H9 (cell line): ENCODE measurements at regions not wholly inside any gene's neighbourhood (a gene's known extent, or its start where the extent isn't known, plus 50 kb on each side); places are given as distances from the start of the nearest gene placed in this dataset.
A peak's percentile ranks its signal among the peaks of the same experiment; 100 is the strongest.

Experiments
- DNase-seq: peaks from one replicate; pipeline ENCODE4 v3.0.0-alpha.2; 2017
- H2AFZ ChIP-seq: one replicate; pipeline ENCODE4 v1.6.1; 2013; ENCODE audit warnings: mild to moderate bottlenecking, low read length, control low read depth, moderate library complexity
- H2AK5ac ChIP-seq: 2 replicates; pipeline ENCODE4 v1.6.1; 2013; ENCODE audit warnings: low read length, control low read depth, mixed read lengths; ENCODE audit not compliant: insufficient read length
- H2BK120ac ChIP-seq: one replicate; pipeline ENCODE4 v1.6.1; 2013; ENCODE audit warnings: low read depth, mild to moderate bottlenecking, low read length, control low read depth, inconsistent platforms; ENCODE audit not compliant: poor library complexity, severe bottlenecking
- H2BK12ac ChIP-seq: 2 replicates; pipeline ENCODE4 v1.6.1; 2013; ENCODE audit warnings: low read length, control low read depth, mixed read lengths, low read depth; ENCODE audit not compliant: insufficient read length
- H2BK15ac ChIP-seq: 2 replicates; pipeline ENCODE4 v1.6.1; 2013; ENCODE audit warnings: low read depth, low read length, control low read depth
- H2BK20ac ChIP-seq: one replicate; pipeline ENCODE4 v1.6.1; 2013; ENCODE audit warnings: low read depth, mild to moderate bottlenecking, low read length, control low read depth, inconsistent platforms; ENCODE audit not compliant: poor library complexity, severe bottlenecking
- H2BK5ac ChIP-seq: 2 replicates; pipeline ENCODE4 v1.6.1; 2013; ENCODE audit warnings: low read length, control low read depth, mixed read lengths; ENCODE audit not compliant: insufficient read length
- H3K14ac ChIP-seq: 2 replicates; pipeline ENCODE4 v1.6.1; 2013; ENCODE audit warnings: low read length, control low read depth; ENCODE audit not compliant: insufficient read depth
- H3K18ac ChIP-seq: 2 replicates; pipeline ENCODE4 v1.6.1; 2013; ENCODE audit warnings: low read depth, mild to moderate bottlenecking, mixed read lengths, low read length, control low read depth; ENCODE audit not compliant: insufficient read length
- H3K23ac ChIP-seq: 2 replicates; pipeline ENCODE4 v1.6.1; 2013; ENCODE audit warnings: low read length, control low read depth, mixed read lengths, low read depth; ENCODE audit not compliant: insufficient read length
- H3K23me2 ChIP-seq: 2 replicates; pipeline ENCODE4 v1.6.1; 2013; ENCODE audit warnings: low read depth, mild to moderate bottlenecking, mixed read lengths, low read length, control low read depth; ENCODE audit not compliant: insufficient read length, poor library complexity, severe bottlenecking
- H3K27ac ChIP-seq: 2 replicates; pipeline ENCODE4 v1.5.1; 2013; ENCODE audit warnings: low read length, control low read depth, mixed read lengths, low read depth; ENCODE audit not compliant: insufficient read length
- H3K27me3 ChIP-seq: 2 replicates; pipeline ENCODE4 v1.6.1; 2013; ENCODE audit warnings: low read length, control low read depth, inconsistent platforms; ENCODE audit not compliant: insufficient read depth
- H3K4ac ChIP-seq: 2 replicates; pipeline ENCODE4 v1.6.1; 2013; ENCODE audit warnings: low read depth, mild to moderate bottlenecking, control low read depth, inconsistent platforms, low read length, moderate library complexity
- H3K4me1 ChIP-seq: 2 replicates; pipeline ENCODE4 v1.6.1; 2013; ENCODE audit warnings: low read length, control low read depth, inconsistent platforms; ENCODE audit not compliant: insufficient read depth
- H3K4me2 ChIP-seq: 2 replicates; pipeline ENCODE4 v1.6.1; 2013; ENCODE audit warnings: low read length, control low read depth, mixed read lengths; ENCODE audit not compliant: insufficient read length, insufficient read depth
- H3K56ac ChIP-seq: 2 replicates; pipeline ENCODE4 v1.6.1; 2013; ENCODE audit warnings: low read depth, mild to moderate bottlenecking, mixed read lengths, low read length, control low read depth; ENCODE audit not compliant: insufficient read length
- H3K79me1 ChIP-seq: 2 replicates; pipeline ENCODE4 v1.6.1; 2013; ENCODE audit warnings: low read depth, mild to moderate bottlenecking, moderate library complexity, low read length, control low read depth, inconsistent platforms; ENCODE audit not compliant: insufficient read depth, poor library complexity, severe bottlenecking
- H3K79me2 ChIP-seq: 2 replicates; pipeline ENCODE4 v1.6.1; 2013; ENCODE audit warnings: low read length, control low read depth, inconsistent platforms; ENCODE audit not compliant: insufficient read depth
- H3K9ac ChIP-seq: 2 replicates; pipeline ENCODE4 v1.6.1; 2013; ENCODE audit warnings: low read length, control low read depth, mixed read lengths; ENCODE audit not compliant: insufficient read length; ENCODE audit errors: extremely low read depth
- H3K9me3 ChIP-seq: one replicate; pipeline ENCODE4 v1.6.1; 2013; ENCODE audit warnings: low read depth, low read length, inconsistent platforms; ENCODE audit not compliant: control insufficient read depth
- H3T11ph ChIP-seq: one replicate; pipeline ENCODE4 v1.6.1; 2013; ENCODE audit warnings: mild to moderate bottlenecking, low read length, control low read depth, inconsistent platforms
- H4K20me1 ChIP-seq: one replicate; pipeline ENCODE4 v1.6.1; 2013; ENCODE audit not compliant: control insufficient read depth, insufficient read length, insufficient read depth
- H4K5ac ChIP-seq: 2 replicates; pipeline ENCODE4 v1.6.1; 2013; ENCODE audit warnings: low read depth, mild to moderate bottlenecking, mixed read lengths, low read length, control low read depth; ENCODE audit not compliant: insufficient read length
- H4K8ac ChIP-seq: replicated peaks from 2 replicates; pipeline ENCODE4 v1.6.1; 2013; ENCODE audit warnings: low read length, control low read depth, mixed read lengths, low read depth; ENCODE audit not compliant: insufficient read length
- H4K91ac ChIP-seq: 2 replicates; pipeline ENCODE4 v1.6.1; 2013; ENCODE audit warnings: low read depth, mild to moderate bottlenecking, moderate library complexity, mixed read lengths, low read length, control low read depth; ENCODE audit not compliant: insufficient read length
- H3K27ac Mint-ChIP-seq, 3 experiments: 2 replicates in 2 of 3; 3 replicates in 1 of 3; pipeline ENCODE4 v1.8.0; 2020 to 2021; ENCODE audit warnings: mixed read lengths in 3 of 3, mild to moderate bottlenecking in 1 of 3, moderate library complexity in 1 of 3
- H3K27me3 Mint-ChIP-seq: 2 replicates; pipeline ENCODE4 v1.8.0; 2021; ENCODE audit warnings: low read depth, mild to moderate bottlenecking, moderate library complexity, mixed read lengths
- H3K36me3 Mint-ChIP-seq, 3 experiments: 2 replicates in 2 of 3; 3 replicates in 1 of 3; pipeline ENCODE4 v1.8.0; 2020 to 2021; ENCODE audit warnings: low read depth in 3 of 3, mixed read lengths in 3 of 3; ENCODE audit not compliant: insufficient read depth in 1 of 3
- H3K4me1 Mint-ChIP-seq, 2 experiments: 2 replicates each; pipeline ENCODE4 v1.8.0; 2020; ENCODE audit warnings: mixed read lengths in 2 of 2
- H3K4me3 Mint-ChIP-seq, 2 experiments: 2 replicates in 1 of 2; 3 replicates in 1 of 2; pipeline ENCODE4 v1.8.0; 2020 to 2021; ENCODE audit warnings: mild to moderate bottlenecking in 2 of 2, mixed read lengths in 2 of 2, moderate library complexity in 1 of 2
- H3K9me3 Mint-ChIP-seq, 2 experiments: 2 replicates in 1 of 2; 3 replicates in 1 of 2; pipeline ENCODE4 v1.8.0; 2020; ENCODE audit warnings: mild to moderate bottlenecking in 2 of 2, mixed read lengths in 2 of 2, moderate library complexity in 1 of 2
- CTCF ChIP-seq: fragments of 200-600 bp; sonication (generic); conservative IDR thresholded peaks from 3 replicates; pipeline ENCODE4 v1.8.0; 2021; ENCODE audit warnings: antibody characterized with exemption, mild to moderate bottlenecking
- WGBS: extraction: QIAGEN DNeasy Blood & Tissue Kit; methylation state at CpG from one replicate; pipeline ENCODE4 v1.1.7; 2013; ENCODE audit warnings: missing lambda C conversion rate, low lambda C conversion rate, mixed read lengths; ENCODE audit not compliant: insufficient read length; ENCODE audit errors: extremely low coverage; 5-methylcytosine and 5-hydroxymethylcytosine counted together

- Mint-ChIP-seq H3K4me3 (no peak overlapping the region), H3K9me3 (peaks cover 0 to 7% of the 10 kb centered on the region in 2 experiments; a peak in 2 of 5 replicates), H3K27me3 (no peaks in the 10 kb centered on the region), H3K36me3 (peaks cover 0 to 14% (median 5%) of the 10 kb centered on the region in 3 experiments; a peak in 5 of 7 replicates), H3K27ac (peak overlapping the region in 2 of 3 experiments; percentile 50 to 95; a peak in 4 of 7 replicates), H3K4me1 (peaks cover 62 to 67% of the 10 kb centered on the region in 2 experiments)
- H2AK5ac ChIP-seq: no peak overlapping the region
- no peak overlapping the region for H2BK12ac ChIP-seq
- H3K79me2 ChIP-seq: no peaks in the 10 kb centered on the region
- no peak overlapping the region for H3K27ac ChIP-seq
- no peak overlapping the region for H3K23ac ChIP-seq
- no peak overlapping the region for H2BK5ac ChIP-seq
- H3K9me3 ChIP-seq: no peaks in the 10 kb centered on the region
- H3K4ac ChIP-seq: no peak overlapping the region; the same call in 1 of the 2 replicates
- no peak overlapping the region for H4K91ac ChIP-seq
- no peak overlapping the region for H2BK20ac ChIP-seq
- H3K23me2 ChIP-seq: no peaks in the 10 kb centered on the region
- H3K79me1 ChIP-seq: no peaks in the 10 kb centered on the region
- H2BK120ac ChIP-seq: no peak overlapping the region
- H4K20me1 ChIP-seq: no peaks in the 10 kb centered on the region
- H4K5ac ChIP-seq: no peak overlapping the region
- H3K27me3 ChIP-seq: no peaks in the 10 kb centered on the region
- DNase-seq: peak; percentile 56
- H3K4me1 ChIP-seq: peaks cover 6% of the 10 kb centered on the region
- TF ChIP-seq CTCF: no peak
- no peak overlapping the region for H3K56ac ChIP-seq
- H3K4me2 ChIP-seq: no peak overlapping the region
- H2AFZ ChIP-seq: no peak overlapping the region
- H3K14ac ChIP-seq: no peak overlapping the region
- H4K8ac ChIP-seq: no peak overlapping the region
- H3T11ph ChIP-seq: no peak overlapping the region
- H3K18ac ChIP-seq: peak overlapping the region; percentile 56
- WGBS: no CpG with 5 or more reads among the region's 5 CpGs
- H2BK15ac ChIP-seq: no peak overlapping the region
- H3K9ac ChIP-seq: no peak overlapping the region
Measured at GRCh38 chrX:114071412-114071811, 512.5 kb upstream of the HTR2C start.
